AG04450 (cell line): ENCODE measurements at regions not wholly inside any gene's neighbourhood (a gene's known extent, or its start where the extent isn't known, plus 50 kb on each side); places are given as distances from the start of the nearest gene placed in this dataset.

Experiments used
- CTCF ChIA-PET: fragments of 300-600, 350-600 bp; formaldehyde crosslinking; extraction: SDS; loops from one replicate; lab custom pipeline; 2022; ENCODE audit warnings: antibody characterized with exemption, inconsistent platforms; lab: Charles Lee
- POLR2A ChIA-PET: fragments of 350-600 bp; formaldehyde crosslinking; extraction: SDS; loops from one replicate; lab custom pipeline; 2021; ENCODE audit warnings: antibody characterized with exemption, inconsistent platforms; lab: Yijun Ruan, JAX
- DNase-seq: peaks from one replicate; pipeline ENCODE4 v3.0.0-alpha.2; 2011; ENCODE audit warnings: low read depth, low spot score
- H3K27ac ChIP-seq: one replicate; pipeline ENCODE4 v1.5.1; 2012; ENCODE audit warnings: low read depth, low read length, control low read depth
- H3K27me3 ChIP-seq: one replicate; pipeline ENCODE4 v1.6.0; 2012; ENCODE audit warnings: low read length; ENCODE audit not compliant: control insufficient read depth, insufficient read depth
- H3K4me3 ChIP-seq: 2 replicates; pipeline ENCODE4 v1.5.1; 2011; ENCODE audit warnings: mild to moderate bottlenecking, low read depth, low read length, control low read depth
- H3K9me3 ChIP-seq: 2 replicates; pipeline ENCODE4 v1.5.1; 2012; ENCODE audit warnings: low read length; ENCODE audit not compliant: control insufficient read depth, insufficient read depth
- TF ChIP-seq, protein P1 (sequence below): IDR thresholded peaks from 2 replicates; pipeline ENCODE4 v1.5.1; 2011; ENCODE audit warnings: low read depth, low read length, control low read depth, inconsistent platforms

DNA sequence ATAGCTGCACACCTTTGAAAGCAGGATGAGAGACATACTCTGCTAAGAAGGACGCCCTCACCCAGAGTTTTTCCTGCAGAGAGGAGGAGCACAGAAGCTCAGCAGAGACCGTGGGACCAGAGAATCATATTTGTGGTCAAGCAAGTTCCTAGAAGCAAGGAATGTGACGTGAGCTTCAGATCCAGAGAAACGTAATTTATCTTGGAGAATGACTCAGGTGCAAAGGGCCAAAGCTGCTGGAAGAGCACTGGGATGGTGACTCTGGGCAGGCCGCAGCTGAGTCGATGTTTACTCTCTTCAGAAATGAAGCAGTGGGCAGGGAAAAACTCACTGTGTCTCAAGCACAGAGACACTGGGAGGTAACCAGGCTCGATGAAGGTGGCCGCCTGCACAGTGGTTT, 50.1 kb upstream of the IGFBP2 start:
- peak; percentile 86 for DNase-seq
- TF ChIP-seq, protein P1, sequence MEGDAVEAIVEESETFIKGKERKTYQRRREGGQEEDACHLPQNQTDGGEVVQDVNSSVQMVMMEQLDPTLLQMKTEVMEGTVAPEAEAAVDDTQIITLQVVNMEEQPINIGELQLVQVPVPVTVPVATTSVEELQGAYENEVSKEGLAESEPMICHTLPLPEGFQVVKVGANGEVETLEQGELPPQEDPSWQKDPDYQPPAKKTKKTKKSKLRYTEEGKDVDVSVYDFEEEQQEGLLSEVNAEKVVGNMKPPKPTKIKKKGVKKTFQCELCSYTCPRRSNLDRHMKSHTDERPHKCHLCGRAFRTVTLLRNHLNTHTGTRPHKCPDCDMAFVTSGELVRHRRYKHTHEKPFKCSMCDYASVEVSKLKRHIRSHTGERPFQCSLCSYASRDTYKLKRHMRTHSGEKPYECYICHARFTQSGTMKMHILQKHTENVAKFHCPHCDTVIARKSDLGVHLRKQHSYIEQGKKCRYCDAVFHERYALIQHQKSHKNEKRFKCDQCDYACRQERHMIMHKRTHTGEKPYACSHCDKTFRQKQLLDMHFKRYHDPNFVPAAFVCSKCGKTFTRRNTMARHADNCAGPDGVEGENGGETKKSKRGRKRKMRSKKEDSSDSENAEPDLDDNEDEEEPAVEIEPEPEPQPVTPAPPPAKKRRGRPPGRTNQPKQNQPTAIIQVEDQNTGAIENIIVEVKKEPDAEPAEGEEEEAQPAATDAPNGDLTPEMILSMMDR: no peak
- POLR2A ChIA-PET: interaction anchor here (0.8 kb wide), 1 partner anchor 16 kb away, joined by 3 read pairs; no protein-coding TSS in a partner anchor
- peak overlapping the region; percentile 59 for H3K27ac ChIP-seq
- no peak overlapping the region for H3K4me3 ChIP-seq
- H3K27me3 ChIP-seq: no peaks in the 10 kb centered on the region
- no peaks in the 10 kb centered on the region for H3K9me3 ChIP-seq
- CTCF ChIA-PET: no interaction called here
